Fibroblast of lung (primary cell): ENCODE measurements at regions not wholly inside any gene's neighbourhood (a gene's known extent, or its start where the extent isn't known, plus 50 kb on each side); places are given as distances from the start of the nearest gene placed in this dataset.

Experiments used
- CTCF ChIP-seq, 2 donors: IDR thresholded peaks in 1 of 2; conservative IDR thresholded peaks in 1 of 2; 1 replicate in 1 of 2; 2 replicates in 1 of 2; pipeline ENCODE4 v1.5.1; 2011 to 2012; ENCODE audit warnings: low read length in 2 of 2, control low read depth in 1 of 2, inconsistent platforms in 1 of 2, low read depth in 1 of 2, mild to moderate bottlenecking in 1 of 2
- EZH2 ChIP-seq: IDR thresholded peaks from 2 replicates; pipeline ENCODE4 v1.5.1; 2012; ENCODE audit warnings: low read length, control low read depth, mild to moderate bottlenecking; ENCODE audit errors: missing control alignments

GRCh38 chr2:62566847-62567246, 60.9 kb upstream of the TMEM17 start:
- no peak for TF ChIP-seq CTCF (conservative IDR thresholded peaks at IDR 0.05 in 1 of 2, IDR thresholded peaks at IDR 0.05 in 1 of 2; ENCODE audit: low read depth in 1 of 2, low read length in 2 of 2)
- no peak for TF ChIP-seq EZH2
